Activated naive CD4-positive, alpha-beta T cell treated with anti-CD3 and anti-CD28 coated beads, Interleukin-2, amount 50 U/mL, for 72 hours (primary cell): ENCODE measurements at regions not wholly inside any gene's neighbourhood (a gene's known extent, or its start where the extent isn't known, plus 50 kb on each side); places are given as distances from the start of the nearest gene placed in this dataset.

ENCODE experiments used
- ATAC-seq, 2 donors: fragments of 150-1000 bp; cut with Tn5 transposase; 2 replicates each; pipeline ENCODE4 v1.10.0; 2021; ENCODE audit warnings: mild to moderate bottlenecking in 2 of 2, moderate library complexity in 2 of 2
- DNase-seq, 2 donors: peaks; one replicate each; pipeline ENCODE4 v3.0.0; 2021 to 2022; ENCODE audit warnings: low spot score in 2 of 2
- H3K27ac Mint-ChIP-seq, 2 donors: one replicate each; pipeline ENCODE4 v1.8.0; 2022; ENCODE audit warnings: mild to moderate bottlenecking in 2 of 2, mixed read lengths in 2 of 2
- H3K36me3 Mint-ChIP-seq, 2 donors: one replicate each; pipeline ENCODE4 v1.8.0; 2022; ENCODE audit warnings: mixed read lengths in 2 of 2
- H3K9me3 Mint-ChIP-seq, 2 donors: one replicate each; pipeline ENCODE4 v1.8.0; 2022; ENCODE audit warnings: mixed read lengths in 2 of 2

GRCh38 chr2:20533993-20534622 is 87.2 kb downstream of the RHOB start:
- ATAC-seq: no peak
- Mint-ChIP-seq H3K36me3 (no peaks in the 10 kb centered on the region), H3K27ac (peak overlapping the region in 1 of 2 donors; percentile 29), H3K9me3 (no peaks in the 10 kb centered on the region)
- no peak for DNase-seq

- DNase-seq (no peak), ATAC-seq (no peak)
- Mint-ChIP-seq H3K9me3 (no peaks in the 10 kb centered on the region), H3K36me3 (no peaks in the 10 kb centered on the region), H3K27ac (no peak overlapping the region)
These were observed 88.3 kb downstream of the RHOB start for GRCh38 chr2:20534913-20535801.

DNA sequence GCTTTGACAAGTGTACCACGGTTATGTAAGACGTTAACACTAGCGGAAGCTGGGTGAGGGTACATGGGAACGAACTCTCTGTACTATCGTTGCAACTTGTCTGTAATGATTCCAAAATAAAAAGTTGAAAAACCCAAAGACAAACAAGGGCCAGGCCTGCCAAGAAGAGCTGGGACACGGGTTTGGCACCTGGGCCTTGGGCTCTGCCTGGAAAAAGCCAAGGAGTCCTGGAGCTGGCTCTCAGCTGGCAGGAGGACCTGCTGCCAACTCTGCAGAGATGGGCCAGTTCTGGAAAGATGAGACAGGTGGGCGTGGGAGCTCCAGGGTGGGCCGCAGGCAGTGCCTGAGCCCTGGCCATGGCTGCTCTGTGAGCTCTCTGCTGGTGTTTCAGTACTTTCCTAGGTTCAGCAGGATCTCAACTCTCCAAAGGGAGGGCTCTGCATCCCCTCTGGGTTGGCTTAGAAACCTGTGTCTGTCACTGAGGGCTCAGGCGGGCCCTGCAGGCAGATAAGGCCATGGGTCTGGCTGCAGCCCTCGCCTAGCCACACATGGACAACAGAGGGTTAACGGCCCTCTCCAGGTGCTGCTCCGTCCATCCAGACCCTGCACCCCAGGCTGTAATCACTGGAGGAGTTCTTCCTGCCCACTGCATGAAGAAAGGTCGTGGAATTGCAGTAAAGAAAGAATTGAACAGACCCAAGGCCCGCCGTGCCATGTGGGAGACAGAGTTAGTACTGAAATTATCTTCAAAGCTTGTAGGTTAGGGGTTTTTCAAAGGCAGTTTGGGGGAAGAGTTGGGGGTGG is 89.9 kb downstream of the RHOB start:
- Mint-ChIP-seq H3K9me3 (no peaks in the 10 kb centered on the region), H3K36me3 (no peaks in the 10 kb centered on the region), H3K27ac (no peak overlapping the region)
- DNase-seq: no peak
- no peak for ATAC-seq

GRCh38 chr2:20537423-20538307 is 90.8 kb downstream of the RHOB start:
- Mint-ChIP-seq H3K9me3 (no peaks in the 10 kb centered on the region), H3K27ac (no peak overlapping the region), H3K36me3 (no peaks in the 10 kb centered on the region)
- DNase-seq (no peak), ATAC-seq (no peak)

DNA sequence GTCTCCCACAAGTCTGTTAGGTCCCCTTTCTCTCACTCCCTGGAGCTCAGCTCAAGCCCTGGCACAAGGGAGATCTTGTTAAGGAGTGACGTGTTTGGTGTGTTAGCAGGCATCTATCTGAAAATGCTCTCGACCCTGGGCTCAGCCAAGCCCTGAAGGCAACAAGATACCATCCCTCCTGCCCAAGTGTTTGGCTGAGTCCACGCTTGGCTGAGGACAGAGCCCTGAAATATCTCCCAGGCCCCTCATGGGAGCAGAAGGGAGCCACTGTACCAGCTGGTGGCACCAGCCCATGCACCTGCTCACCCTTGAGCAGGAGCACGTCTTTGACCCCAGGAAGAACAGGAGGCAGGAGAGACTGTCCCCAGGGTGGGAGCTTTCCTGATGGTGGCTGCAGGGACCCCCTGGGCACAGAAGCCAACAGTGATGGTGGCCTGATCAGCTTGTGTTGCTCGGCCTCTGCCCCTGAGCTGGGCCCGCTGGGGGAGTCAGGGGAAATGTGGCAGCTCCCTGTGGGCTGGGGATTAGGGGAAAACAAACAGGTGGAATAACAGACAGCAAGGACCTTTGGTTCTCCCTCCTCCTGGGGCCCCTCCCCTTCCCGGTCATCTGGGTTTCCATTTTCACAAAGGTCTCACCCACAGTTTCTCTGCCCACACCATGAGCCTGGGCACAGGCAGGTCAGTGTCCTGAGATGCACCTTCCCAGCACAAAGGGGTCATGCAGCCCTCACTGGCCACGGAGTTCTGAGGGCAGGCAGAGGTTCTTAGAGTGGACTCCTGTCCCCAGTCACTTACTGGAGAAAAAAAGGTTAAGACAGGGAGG is 91.6 kb downstream of the RHOB start:
- Mint-ChIP-seq H3K27ac (no peak overlapping the region), H3K9me3 (no peaks in the 10 kb centered on the region), H3K36me3 (no peaks in the 10 kb centered on the region)
- peak in 1 of 2 donors; percentile 14 for ATAC-seq
- DNase-seq: no peak

DNA sequence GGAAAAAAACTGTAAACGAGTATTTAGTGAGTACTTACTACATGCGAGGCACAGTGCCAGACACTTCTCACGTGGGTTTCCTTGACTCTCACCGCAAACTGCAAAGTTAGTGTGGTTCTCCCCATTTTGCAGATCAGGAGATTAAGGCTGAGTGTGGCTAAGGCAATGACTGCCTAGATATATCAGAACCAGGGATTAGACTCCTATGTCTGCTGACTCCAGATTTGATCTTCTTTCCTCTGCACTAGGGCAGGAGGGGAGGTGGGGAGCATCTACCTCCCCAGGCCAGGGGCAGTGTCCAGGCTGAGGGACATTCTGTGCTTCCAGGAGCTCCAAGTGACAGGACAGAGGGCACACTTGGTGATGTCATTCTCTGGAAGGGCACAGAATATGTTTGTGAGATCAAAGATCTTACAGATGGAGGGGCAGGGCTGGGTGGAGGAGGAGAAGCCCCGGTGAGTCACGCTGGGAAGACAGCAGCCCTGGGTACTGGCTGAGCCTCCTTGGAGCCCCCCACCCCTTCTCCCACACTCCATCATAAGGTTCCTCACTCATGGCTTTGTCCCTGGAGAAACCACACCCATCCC is 92.4 kb downstream of the RHOB start:
- no peaks in the 10 kb centered on the region for H3K36me3 Mint-ChIP-seq
- DNase-seq (no peak), ATAC-seq (peak in 1 of 2 donors; percentile 25)
- no peaks in the 10 kb centered on the region for H3K9me3 Mint-ChIP-seq
- peak overlapping the region in 1 of 2 donors; percentile 50 for H3K27ac Mint-ChIP-seq

GRCh38 chr2:20539776-20540586 is 93.1 kb downstream of the RHOB start:
- no peaks in the 10 kb centered on the region for H3K9me3 Mint-ChIP-seq
- DNase-seq (no peak), ATAC-seq (peak in 1 of 2 donors; percentile 16)
- H3K36me3 Mint-ChIP-seq: no peaks in the 10 kb centered on the region
- H3K27ac Mint-ChIP-seq: no peak overlapping the region

DNA sequence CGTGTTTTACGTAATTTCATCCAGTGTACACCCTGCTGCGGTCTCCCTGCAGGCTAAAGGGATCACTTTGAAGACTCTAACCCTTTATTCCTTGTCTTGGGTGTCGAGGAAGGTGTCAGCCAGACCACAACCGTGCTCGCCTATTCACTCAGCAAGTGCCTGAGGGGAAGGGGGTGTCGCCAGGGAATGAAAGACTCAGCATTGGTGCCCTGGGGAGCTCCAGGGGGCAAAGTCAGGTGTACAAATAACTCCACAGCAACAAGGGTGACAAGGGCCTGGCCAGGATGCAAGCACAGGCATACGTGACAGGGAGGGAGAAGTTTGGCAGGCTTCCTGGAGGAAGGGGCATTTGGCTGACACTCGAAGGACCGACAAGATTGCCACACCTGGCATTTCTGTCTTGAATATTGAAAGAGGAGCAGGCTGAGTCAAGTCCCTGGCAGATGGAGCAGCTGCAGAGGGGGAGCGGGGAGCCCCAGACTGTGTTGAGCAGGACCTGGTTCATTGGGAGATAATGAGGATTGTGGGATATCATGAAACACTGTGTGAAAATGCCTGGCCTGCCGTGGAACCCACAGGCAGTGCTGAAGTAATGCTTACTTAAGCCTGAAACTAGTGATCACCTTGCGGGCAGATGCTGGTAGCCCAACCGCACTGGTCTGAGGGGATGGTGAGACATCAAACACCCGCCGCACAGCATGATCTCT is 93.9 kb downstream of the RHOB start:
- Mint-ChIP-seq H3K36me3 (no peaks in the 10 kb centered on the region), H3K27ac (no peak overlapping the region), H3K9me3 (no peaks in the 10 kb centered on the region)
- ATAC-seq: no peak
- DNase-seq: no peak

DNA sequence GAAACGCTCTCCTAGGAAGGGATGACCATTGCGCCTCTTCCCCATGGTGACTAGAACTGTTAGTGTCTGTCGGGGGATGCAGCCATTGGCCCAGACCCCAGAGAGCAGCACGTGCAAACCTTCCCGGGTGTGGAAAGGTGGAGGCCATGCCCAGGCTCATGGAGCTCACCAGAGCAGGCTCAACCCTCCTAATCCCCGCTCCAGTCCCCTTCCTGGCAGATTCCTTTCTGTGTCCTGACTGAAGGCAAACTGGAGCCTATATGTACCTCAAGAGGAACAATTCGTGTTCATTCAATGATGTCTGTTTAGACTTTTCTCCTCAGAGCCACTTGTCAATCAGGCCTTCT is 94.4 kb downstream of the RHOB start:
- H3K9me3 Mint-ChIP-seq: no peaks in the 10 kb centered on the region
- no peak overlapping the region for H3K27ac Mint-ChIP-seq
- DNase-seq (no peak), ATAC-seq (no peak)
- H3K36me3 Mint-ChIP-seq: no peaks in the 10 kb centered on the region

GRCh38 chr2:20541651-20542050 is 94.8 kb downstream of the RHOB start:
- Mint-ChIP-seq H3K9me3 (no peaks in the 10 kb centered on the region), H3K36me3 (no peaks in the 10 kb centered on the region)
- ATAC-seq: no peak

DNA sequence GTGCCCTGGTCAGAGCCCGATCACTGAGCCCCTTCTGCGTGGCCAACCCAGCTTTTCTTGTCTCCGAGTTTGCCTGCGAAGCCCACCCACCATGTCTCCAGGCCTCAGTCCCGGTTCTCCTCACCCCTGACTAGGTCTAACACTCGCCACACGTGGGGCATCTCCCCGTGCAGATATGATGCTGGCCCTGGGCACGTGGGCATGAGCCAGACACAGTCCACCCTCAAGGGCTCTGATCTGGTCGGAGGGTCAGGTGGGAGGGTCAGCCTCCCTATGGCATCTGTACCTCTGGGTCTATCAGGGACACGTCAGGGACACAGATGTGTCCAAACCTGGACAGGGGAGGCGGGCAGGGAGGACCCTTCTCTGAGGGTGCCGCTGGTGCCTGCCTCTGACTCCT is 95.4 kb downstream of the RHOB start:
- H3K9me3 Mint-ChIP-seq: no peaks in the 10 kb centered on the region

More at GRCh38 chr2:20541651-20542050, 94.8 kb downstream of the RHOB start:
- no peak for DNase-seq
- no peak overlapping the region for H3K27ac Mint-ChIP-seq

DNA sequence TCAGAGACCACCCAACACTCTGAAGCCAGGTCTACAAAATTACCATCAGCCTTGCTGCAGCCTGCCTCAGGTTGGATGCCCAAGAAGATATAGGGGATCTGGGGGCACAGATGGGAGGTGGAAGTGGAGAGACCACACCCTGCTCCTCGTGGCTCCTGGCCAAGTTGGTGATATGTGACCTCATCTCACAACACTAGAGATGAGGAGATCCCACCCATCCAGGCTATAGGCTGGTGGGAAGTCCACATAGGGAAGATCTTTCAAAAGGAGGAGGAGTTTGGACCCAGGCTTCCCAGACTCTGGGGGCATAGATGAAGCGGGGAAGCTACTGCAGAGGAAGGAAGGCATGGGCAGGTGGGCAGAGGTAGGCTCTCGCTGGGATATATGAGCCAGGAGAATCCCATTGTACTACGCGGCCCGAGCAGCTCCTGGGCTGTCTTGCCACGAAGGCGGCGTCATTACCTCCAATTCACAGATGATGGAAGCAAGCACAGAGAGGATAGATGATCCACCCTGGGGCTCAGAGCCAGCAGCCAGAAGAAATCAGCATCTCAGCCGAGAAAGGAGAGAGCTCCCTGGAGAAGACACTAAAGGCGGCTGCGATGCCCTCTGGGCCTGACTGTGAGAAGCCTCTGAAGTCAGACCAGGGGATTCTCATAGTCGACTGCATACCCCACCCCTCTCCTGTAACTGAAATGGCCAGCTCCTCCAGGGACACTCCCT is 96.0 kb downstream of the RHOB start:
- no peak for ATAC-seq
- Mint-ChIP-seq H3K27ac (no peak overlapping the region), H3K36me3 (no peaks in the 10 kb centered on the region), H3K9me3 (no peaks in the 10 kb centered on the region)
- no peak for DNase-seq

More for the DNA sequence above, 95.4 kb downstream of the RHOB start:
- ATAC-seq (no peak), DNase-seq (no peak)
- no peaks in the 10 kb centered on the region for H3K36me3 Mint-ChIP-seq
- H3K27ac Mint-ChIP-seq: no peak overlapping the region

GRCh38 chr2:20543469-20544152 is 96.7 kb downstream of the RHOB start:
- DNase-seq (no peak), ATAC-seq (no peak)
- Mint-ChIP-seq H3K36me3 (no peaks in the 10 kb centered on the region), H3K27ac (no peak overlapping the region), H3K9me3 (no peaks in the 10 kb centered on the region)
